Bronchial epithelial cell (primary cell): ENCODE measurements at regions not wholly inside any gene's neighbourhood (a gene's known extent, or its start where the extent isn't known, plus 50 kb on each side); places are given as distances from the start of the nearest gene placed in this dataset.
A peak's percentile ranks its signal among the peaks of the same experiment; 100 is the strongest.

Experiments used
- DNase-seq: peaks from one replicate; pipeline ENCODE4 v3.0.0-alpha.2; 2010; ENCODE audit warnings: low read depth
- FAIRE-seq: peaks from 2 replicates; lab custom pipeline; 2011; peaks lifted over from hg19 to GRCh38; lab: Jason Lieb, UNC
- H3K27me3 ChIP-seq: 2 replicates; pipeline ENCODE4 v1.5.1; 2011; ENCODE audit warnings: low read length; ENCODE audit not compliant: control insufficient read depth, insufficient read depth
- H3K36me3 ChIP-seq: 2 replicates; pipeline ENCODE4 v1.5.1; 2011; ENCODE audit warnings: low read length; ENCODE audit not compliant: control insufficient read depth, insufficient read depth
- H3K4me3 ChIP-seq: 2 replicates; pipeline ENCODE4 v1.5.1; 2011; ENCODE audit warnings: mild to moderate bottlenecking, low read depth, low read length, control low read depth
- CTCF ChIP-seq: IDR thresholded peaks from 2 replicates; pipeline ENCODE4 v1.5.1; 2011; ENCODE audit warnings: mild to moderate bottlenecking, moderate library complexity, low read length, control low read depth, inconsistent platforms; ENCODE audit not compliant: insufficient read depth, severe bottlenecking

GRCh38 chr9:73370053-73370452 lies 218.4 kb downstream of the ANXA1 start:
- no peak for FAIRE-seq
- Histone ChIP-seq H3K4me3 (no peak overlapping the region), H3K27me3 (no peaks in the 10 kb centered on the region), H3K36me3 (no peaks in the 10 kb centered on the region)
- peak; percentile 85 for DNase-seq
- no peak for TF ChIP-seq CTCF

DNA sequence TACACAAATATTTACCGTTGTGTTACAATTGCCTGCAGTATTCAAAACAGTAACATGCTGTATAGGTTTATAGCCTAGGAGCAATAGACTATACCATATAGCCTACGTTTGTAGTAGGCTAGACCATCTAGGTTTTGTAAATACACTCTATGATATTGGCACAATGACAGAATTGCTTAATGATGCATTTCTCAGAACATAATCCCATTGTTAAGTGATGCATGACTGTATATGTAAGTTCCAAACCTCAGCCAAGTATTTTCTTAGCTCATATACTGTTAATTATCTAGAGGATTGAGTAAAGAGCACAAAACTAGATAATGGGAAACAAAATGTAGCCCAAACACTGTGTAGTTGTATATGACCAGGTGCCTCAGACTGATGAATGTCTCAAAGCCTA lies 220.1 kb downstream of the ANXA1 start:
- no peaks in the 10 kb centered on the region for H3K27me3 ChIP-seq
- peak; percentile 71 for DNase-seq
- no peak overlapping the region for H3K4me3 ChIP-seq
- H3K36me3 ChIP-seq = no peaks in the 10 kb centered on the region
- no peak for FAIRE-seq
- no peak for TF ChIP-seq CTCF

- TF ChIP-seq CTCF = no peak
- no peaks in the 10 kb centered on the region for H3K36me3 ChIP-seq
- no peak overlapping the region for H3K4me3 ChIP-seq
- H3K27me3 ChIP-seq = no peaks in the 10 kb centered on the region
- DNase-seq = no peak
- no peak for FAIRE-seq
These were observed 228.7 kb downstream of the ANXA1 start for GRCh38 chr9:73380411-73380810.

DNA sequence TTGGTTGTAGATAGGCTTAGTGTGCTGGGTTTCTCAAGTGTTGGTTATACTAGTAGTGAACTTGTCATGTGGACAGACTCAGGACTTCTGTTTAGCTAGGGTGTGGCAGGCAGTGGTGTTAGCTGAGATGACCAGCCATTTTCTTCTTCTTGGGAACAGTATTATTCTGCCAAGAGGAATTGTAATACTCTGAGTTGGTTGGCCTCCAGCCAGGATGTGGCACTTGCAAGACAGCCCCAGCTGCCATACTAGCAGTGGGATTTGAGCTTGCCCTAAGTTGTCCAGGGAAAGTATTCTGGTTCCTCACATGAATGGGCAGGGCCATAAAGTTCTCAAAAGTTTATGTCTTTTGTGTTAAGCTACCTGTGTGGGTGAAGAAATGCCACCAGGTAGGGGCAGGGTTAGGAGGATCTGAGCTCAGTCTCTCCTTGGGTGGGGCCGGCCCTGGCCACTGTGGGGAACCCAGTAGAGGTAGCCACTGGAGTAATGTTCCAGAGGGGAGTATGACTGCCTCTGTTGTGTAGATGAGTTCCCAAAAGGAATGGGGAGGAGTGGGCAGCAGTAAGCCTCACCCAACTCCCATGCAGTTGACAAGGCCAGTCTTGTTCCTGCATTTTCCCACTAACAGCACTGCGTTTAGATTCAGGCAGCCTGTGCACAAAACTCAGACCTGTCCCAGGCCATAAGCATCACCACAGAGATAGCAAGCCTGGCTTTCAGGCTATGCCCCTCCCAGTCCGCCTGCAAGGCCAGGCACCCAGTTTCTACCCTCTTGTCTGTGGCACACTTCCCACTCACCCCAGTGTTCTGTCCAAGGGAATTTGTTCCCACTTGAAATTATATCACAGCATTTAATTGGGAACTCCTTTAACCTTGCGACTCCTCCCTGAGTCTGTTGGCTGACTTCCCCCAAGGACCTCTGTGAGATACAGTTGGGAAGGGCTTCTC lies 250.7 kb downstream of the ANXA1 start:
- no peak for TF ChIP-seq CTCF
- no peak for DNase-seq
- H3K4me3 ChIP-seq = no peak overlapping the region
- no peaks in the 10 kb centered on the region for H3K36me3 ChIP-seq
- H3K27me3 ChIP-seq = no peaks in the 10 kb centered on the region
- peak; percentile 50 for FAIRE-seq

- no peak overlapping the region for H3K4me3 ChIP-seq
- TF ChIP-seq CTCF = no peak
- FAIRE-seq (no peak), DNase-seq (no peak)
- H3K36me3 ChIP-seq = no peaks in the 10 kb centered on the region
- H3K27me3 ChIP-seq = no peaks in the 10 kb centered on the region
These were observed 259.8 kb downstream of the ANXA1 start for GRCh38 chr9:73411494-73411893.

GRCh38 chr9:73412874-73413273 lies 261.2 kb downstream of the ANXA1 start:
- no peak overlapping the region for H3K4me3 ChIP-seq
- no peaks in the 10 kb centered on the region for H3K27me3 ChIP-seq
- DNase-seq (no peak), FAIRE-seq (no peak)
- H3K36me3 ChIP-seq = no peaks in the 10 kb centered on the region
- TF ChIP-seq CTCF = no peak
